Common myeloid progenitor, CD34-positive (primary cell): ENCODE measurements at regions not wholly inside any gene's neighbourhood (a gene's known extent, or its start where the extent isn't known, plus 50 kb on each side); places are given as distances from the start of the nearest gene placed in this dataset.

Experiments used
- CTCF ChIA-PET: fragments of 350-600 bp; sonication (Branson Sonifier 250); formaldehyde crosslinking; loops from one replicate; lab custom pipeline; 2021; ENCODE audit warnings: antibody characterized with exemption; lab: Charles Lee
- POLR2A ChIA-PET: fragments of 350-600 bp; sonication (Branson Sonifier 250); formaldehyde crosslinking; loops from one replicate; lab custom pipeline; 2021; ENCODE audit warnings: antibody characterized with exemption; lab: Charles Lee
- DNase-seq, 3 donors: peaks; one replicate each; pipeline versions ENCODE4 v3.0.0 to v3.0.0-alpha.2; 2013
- H3K27ac ChIP-seq, 2 experiments: 1 replicate in 1 of 2; 2 replicates in 1 of 2; pipeline ENCODE4 v1.7.0; 2013; ENCODE audit warnings: inconsistent platforms in 2 of 2, low read length in 2 of 2, mild to moderate bottlenecking in 2 of 2, low read depth in 1 of 2, moderate library complexity in 1 of 2; ENCODE audit not compliant: severe bottlenecking in 2 of 2, insufficient read depth in 1 of 2, poor library complexity in 1 of 2
- H3K27me3 ChIP-seq, 5 experiments: replicated peaks in 2 of 5; 1 replicate in 3 of 5; 2 replicates in 2 of 5; pipeline versions ENCODE4 v1.6.1 to v1.7.0; 2013; ENCODE audit warnings: low read length in 4 of 5, mild to moderate bottlenecking in 2 of 5, moderate library complexity in 2 of 5, inconsistent platforms in 1 of 5; ENCODE audit not compliant: insufficient read depth in 5 of 5, control insufficient read depth in 4 of 5
- H3K36me3 ChIP-seq, 4 experiments: 1 replicate in 2 of 4; 2 replicates in 2 of 4; pipeline versions ENCODE4 v1.6.1 to v1.7.0; 2013; ENCODE audit warnings: low read length in 3 of 4, control low read depth in 1 of 4, mild to moderate bottlenecking in 1 of 4; ENCODE audit not compliant: control insufficient read depth in 4 of 4, insufficient read depth in 4 of 4
- H3K4me1 ChIP-seq, 4 experiments: 1 replicate in 3 of 4; 2 replicates in 1 of 4; pipeline versions ENCODE4 v1.6.1 to v1.7.1; 2013; ENCODE audit warnings: low read length in 3 of 4, mild to moderate bottlenecking in 3 of 4, control low read depth in 1 of 4, inconsistent platforms in 1 of 4, moderate library complexity in 1 of 4; ENCODE audit not compliant: control insufficient read depth in 4 of 4, insufficient read depth in 4 of 4; ENCODE audit errors: control extremely low read depth in 1 of 4
- H3K4me3 ChIP-seq, 7 experiments: 1 replicate in 4 of 7; 2 replicates in 3 of 7; pipeline versions ENCODE4 v1.5.1 to v1.7.0; 2013; ENCODE audit warnings: mild to moderate bottlenecking in 7 of 7, low read length in 6 of 7, moderate library complexity in 6 of 7, inconsistent platforms in 2 of 7, low read depth in 2 of 7, control low read depth in 1 of 7; ENCODE audit not compliant: insufficient read depth in 4 of 7, control insufficient read depth in 1 of 7; ENCODE audit errors: extremely low read depth in 1 of 7
- H3K9me3 ChIP-seq, 5 experiments: 1 replicate in 4 of 5; 2 replicates in 1 of 5; pipeline versions ENCODE4 v1.6.1 to v1.7.1; 2013; ENCODE audit warnings: low read length in 4 of 5, mild to moderate bottlenecking in 2 of 5, inconsistent platforms in 1 of 5, low read depth in 1 of 5, moderate library complexity in 1 of 5; ENCODE audit not compliant: control insufficient read depth in 4 of 5, insufficient read depth in 2 of 5; ENCODE audit errors: control extremely low read depth in 1 of 5
- WGBS: methylation state at CpG from one replicate; pipeline ENCODE4 v1.1.5; 2013; ENCODE audit not compliant: insufficient coverage; 5-methylcytosine and 5-hydroxymethylcytosine counted together

GRCh38 chr14:84409435-84409834 lies 1120.5 kb upstream of the FLRT2 start:
- ChIA-PET CTCF (no interaction called here), POLR2A (no interaction called here)
- Histone ChIP-seq H3K4me3 (no peak overlapping the region), H3K4me1 (no peaks in the 10 kb centered on the region), H3K27me3 (no peaks in the 10 kb centered on the region), H3K27ac (no peak overlapping the region), H3K9me3 (peaks cover 0 to 5% (median 0%) of the 10 kb centered on the region in 5 experiments), H3K36me3 (no peaks in the 10 kb centered on the region)
- no peak for DNase-seq
- WGBS = 60% methylated on average over 1 of the region's 3 CpGs

GRCh38 chr14:84410344-84410743 lies 1119.6 kb upstream of the FLRT2 start:
- WGBS = 100% methylated on average over 1 of the region's 3 CpGs

GRCh38 chr14:84420221-84420620 lies 1109.7 kb upstream of the FLRT2 start:
- Histone ChIP-seq H3K4me1 (no peaks in the 10 kb centered on the region), H3K36me3 (no peaks in the 10 kb centered on the region), H3K27ac (no peak overlapping the region), H3K9me3 (peaks cover 0 to 12% (median 0%) of the 10 kb centered on the region in 5 experiments), H3K27me3 (no peaks in the 10 kb centered on the region), H3K4me3 (no peak overlapping the region)
- CTCF ChIA-PET = no interaction called here
- no peak for DNase-seq
- WGBS = no CpG with 5 or more reads among the region's 2 CpGs
- POLR2A ChIA-PET = no interaction called here

More at GRCh38 chr14:84410344-84410743, 1119.6 kb upstream of the FLRT2 start:
- H3K27me3 ChIP-seq = no peaks in the 10 kb centered on the region
- H3K9me3 ChIP-seq = peaks cover 0 to 5% (median 0%) of the 10 kb centered on the region in 5 experiments
- no peak for DNase-seq
- CTCF ChIA-PET = no interaction called here
- no peak overlapping the region for H3K4me3 ChIP-seq
- POLR2A ChIA-PET = no interaction called here
- H3K4me1 ChIP-seq = no peaks in the 10 kb centered on the region
- no peak overlapping the region for H3K27ac ChIP-seq
- H3K36me3 ChIP-seq = no peaks in the 10 kb centered on the region

DNA sequence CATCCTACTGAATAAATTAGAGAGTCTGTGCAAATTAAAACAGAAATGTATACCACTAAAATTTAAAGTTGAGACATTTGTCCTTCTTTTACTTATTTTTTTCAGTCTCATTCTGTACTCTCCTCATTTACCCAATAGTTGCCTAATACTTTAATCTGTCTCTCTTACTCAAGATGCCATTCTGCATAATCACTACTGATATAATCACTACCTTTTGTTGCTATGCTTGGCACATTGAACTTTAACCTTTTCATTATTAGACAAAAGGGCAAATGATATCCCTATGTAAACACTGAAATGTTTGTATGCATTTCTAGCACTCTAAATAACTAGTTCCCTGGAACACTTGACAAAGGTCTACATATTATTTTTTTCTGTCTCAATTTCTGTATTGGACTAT lies 1108.3 kb upstream of the FLRT2 start:
- Histone ChIP-seq H3K4me1 (no peaks in the 10 kb centered on the region), H3K36me3 (no peaks in the 10 kb centered on the region), H3K27me3 (no peaks in the 10 kb centered on the region), H3K4me3 (no peak overlapping the region), H3K27ac (no peak overlapping the region), H3K9me3 (peaks cover 0 to 12% (median 0%) of the 10 kb centered on the region in 5 experiments)
- DNase-seq = no peak
- POLR2A ChIA-PET = no interaction called here
- CTCF ChIA-PET = no interaction called here

DNA sequence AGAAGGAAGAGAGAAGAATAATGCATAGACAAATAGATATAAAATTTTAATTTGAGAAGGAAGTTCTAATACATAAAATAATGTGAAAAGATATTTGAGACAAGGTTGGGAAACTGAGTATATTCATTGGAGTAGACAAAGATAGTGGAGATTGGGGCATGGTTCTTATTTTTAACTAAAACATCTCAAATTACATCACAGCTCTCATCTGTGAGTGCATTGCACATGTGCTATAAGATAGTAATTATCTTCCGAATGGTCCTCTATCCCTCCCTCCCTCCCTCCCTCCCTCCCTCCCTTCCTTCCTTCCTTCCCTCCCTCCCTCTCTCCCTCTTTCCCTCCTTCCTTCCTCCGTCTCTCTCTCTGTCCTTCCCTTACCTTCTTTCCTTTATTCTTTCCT lies 1104.0 kb upstream of the FLRT2 start:
- 83% methylated on average over 1 of the region's 2 CpGs for WGBS
- no peaks in the 10 kb centered on the region for H3K4me1 ChIP-seq
- CTCF ChIA-PET = no interaction called here
- DNase-seq = no peak
- no peak overlapping the region for H3K4me3 ChIP-seq
- no peaks in the 10 kb centered on the region for H3K9me3 ChIP-seq
- H3K27me3 ChIP-seq = no peaks in the 10 kb centered on the region
- no peak overlapping the region for H3K27ac ChIP-seq
- H3K36me3 ChIP-seq = no peaks in the 10 kb centered on the region
- POLR2A ChIA-PET = no interaction called here

- POLR2A ChIA-PET = no interaction called here
Measured at GRCh38 chr14:84432676-84433075, 1097.3 kb upstream of the FLRT2 start.

DNA sequence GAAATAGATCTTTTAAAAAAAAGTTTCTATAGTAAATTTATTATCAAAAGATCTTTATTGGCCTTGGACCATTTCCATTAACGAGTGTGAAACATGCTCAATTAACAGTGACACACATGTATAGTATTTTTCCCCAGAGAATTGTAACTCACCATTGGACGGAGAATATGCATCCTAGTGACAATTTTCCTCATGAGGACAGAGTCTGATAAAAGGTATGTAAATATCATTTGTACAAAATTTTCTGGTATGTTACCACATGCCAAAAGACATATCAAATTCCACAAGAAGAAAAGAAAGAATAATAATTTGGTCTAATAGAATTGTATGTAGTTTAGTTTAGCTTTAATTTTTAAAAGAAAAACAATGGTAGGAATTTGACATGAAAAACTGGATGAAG lies 1096.0 kb upstream of the FLRT2 start:
- CTCF ChIA-PET = interaction anchor here (0.6 kb wide), 1 partner anchor 423 kb away, joined by 3 read pairs; no protein-coding TSS in a partner anchor
- Histone ChIP-seq H3K9me3 (no peaks in the 10 kb centered on the region), H3K27me3 (no peaks in the 10 kb centered on the region), H3K4me3 (no peak overlapping the region), H3K27ac (no peak overlapping the region), H3K4me1 (no peaks in the 10 kb centered on the region), H3K36me3 (no peaks in the 10 kb centered on the region)
- no peak for DNase-seq
- no CpG with 5 or more reads among the region's 2 CpGs for WGBS
- POLR2A ChIA-PET = interaction anchor here (0.7 kb wide), 1 partner anchor 89 kb away, joined by 4 read pairs; no protein-coding TSS in a partner anchor

More at GRCh38 chr14:84432676-84433075, 1097.3 kb upstream of the FLRT2 start:
- Histone ChIP-seq H3K4me1 (no peaks in the 10 kb centered on the region), H3K36me3 (no peaks in the 10 kb centered on the region), H3K27me3 (no peaks in the 10 kb centered on the region), H3K4me3 (no peak overlapping the region), H3K9me3 (no peaks in the 10 kb centered on the region), H3K27ac (no peak overlapping the region)
- CTCF ChIA-PET = no interaction called here
- DNase-seq = no peak
